DOHH2 (cell line): ENCODE measurements at regions not wholly inside any gene's neighbourhood (a gene's known extent, or its start where the extent isn't known, plus 50 kb on each side); places are given as distances from the start of the nearest gene placed in this dataset.

Experiments used
- H3F3A ChIP-seq: fragments of 200-600 bp; sonication (generic), shearing (Covaris generic); 2 replicates; pipeline ENCODE4 v1.6.0; 2016; ENCODE audit warnings: antibody characterized with exemption, mild to moderate bottlenecking; ENCODE audit not compliant: control insufficient read depth, insufficient read depth
- H3K27ac ChIP-seq: fragments of 200-600 bp; sonication (generic); 2 replicates; pipeline ENCODE4 v1.5.1; 2014; ENCODE audit warnings: low read depth, mild to moderate bottlenecking, low read length, moderate library complexity
- H3K27me3 ChIP-seq: fragments of 200-600 bp; sonication (generic); 2 replicates; pipeline ENCODE4 v1.6.1; 2014; ENCODE audit warnings: mild to moderate bottlenecking, low read length, mixed read lengths; ENCODE audit not compliant: control insufficient read depth
- H3K36me3 ChIP-seq: fragments of 200-600 bp; sonication (generic); 2 replicates; pipeline ENCODE4 v1.6.1; 2014; ENCODE audit warnings: mild to moderate bottlenecking, low read length, moderate library complexity, mixed read lengths; ENCODE audit not compliant: control insufficient read depth
- H3K4me1 ChIP-seq: fragments of 200-600 bp; sonication (generic); 2 replicates; pipeline ENCODE4 v1.6.1; 2014; ENCODE audit warnings: mild to moderate bottlenecking, low read length, mixed read lengths; ENCODE audit not compliant: control insufficient read depth
- H3K4me2 ChIP-seq: fragments of 200-600 bp; sonication (generic); 2 replicates; pipeline ENCODE4 v1.6.0; 2014; ENCODE audit warnings: mild to moderate bottlenecking, low read length, moderate library complexity
- H3K4me3 ChIP-seq: fragments of 200-600 bp; sonication (generic); 2 replicates; pipeline ENCODE4 v1.5.1; 2014; ENCODE audit warnings: mild to moderate bottlenecking, low read length, mixed read lengths
- H3K79me2 ChIP-seq: fragments of 200-600 bp; sonication (generic); 2 replicates; pipeline ENCODE4 v1.6.1; 2014; ENCODE audit warnings: mild to moderate bottlenecking, low read length, mixed read lengths; ENCODE audit not compliant: control insufficient read depth
- H3K9me2 ChIP-seq: fragments of 200-600 bp; sonication (generic); replicated peaks from 2 replicates; pipeline ENCODE4 v1.6.1; 2014; ENCODE audit warnings: mild to moderate bottlenecking, low read length, mixed read lengths; ENCODE audit not compliant: control insufficient read depth
- H3K9me3 ChIP-seq: fragments of 200-600 bp; sonication (generic); 2 replicates; pipeline ENCODE4 v1.6.1; 2014; ENCODE audit warnings: antibody characterized with exemption, low read length, mixed read lengths; ENCODE audit not compliant: control insufficient read depth, insufficient read depth
- H4K20me1 ChIP-seq: fragments of 200-600 bp; sonication (generic); 2 replicates; pipeline ENCODE4 v1.6.0; 2014; ENCODE audit warnings: low read depth, mild to moderate bottlenecking, antibody characterized with exemption, low read length, moderate library complexity; ENCODE audit not compliant: control insufficient read depth, insufficient read depth
- EZH2phosphoT487 ChIP-seq: fragments of 200-600 bp; sonication (generic); IDR thresholded peaks from 2 replicates; pipeline ENCODE4 v1.6.1; 2017; ENCODE audit warnings: borderline replicate concordance, mild to moderate bottlenecking, antibody characterized with exemption, low read length, moderate library complexity, mixed read lengths
- TF ChIP-seq, protein P1 (sequence below): fragments of 200-600 bp; sonication (generic); IDR thresholded peaks from one replicate; pipeline ENCODE4 v1.5.1; 2014; ENCODE audit warnings: antibody characterized with exemption, mild to moderate bottlenecking, low read depth, low read length; ENCODE audit not compliant: poor library complexity, severe bottlenecking

GRCh38 chr2:147554521-147555107, 290.2 kb upstream of the ACVR2A start:
- H3K27ac ChIP-seq: no peak overlapping the region
- no peaks in the 10 kb centered on the region for H3K9me3 ChIP-seq
- no peaks in the 10 kb centered on the region for H3K36me3 ChIP-seq
- H3K4me1 ChIP-seq: no peaks in the 10 kb centered on the region
- H3K27me3 ChIP-seq: no peaks in the 10 kb centered on the region
- no peaks in the 10 kb centered on the region for H3K9me2 ChIP-seq
- H3F3A ChIP-seq: no peaks in the 10 kb centered on the region
- H3K79me2 ChIP-seq: no peaks in the 10 kb centered on the region
- no peaks in the 10 kb centered on the region for H4K20me1 ChIP-seq
- no peak overlapping the region for H3K4me3 ChIP-seq
- no peak for TF ChIP-seq EZH2phosphoT487
- TF ChIP-seq, protein P1, sequence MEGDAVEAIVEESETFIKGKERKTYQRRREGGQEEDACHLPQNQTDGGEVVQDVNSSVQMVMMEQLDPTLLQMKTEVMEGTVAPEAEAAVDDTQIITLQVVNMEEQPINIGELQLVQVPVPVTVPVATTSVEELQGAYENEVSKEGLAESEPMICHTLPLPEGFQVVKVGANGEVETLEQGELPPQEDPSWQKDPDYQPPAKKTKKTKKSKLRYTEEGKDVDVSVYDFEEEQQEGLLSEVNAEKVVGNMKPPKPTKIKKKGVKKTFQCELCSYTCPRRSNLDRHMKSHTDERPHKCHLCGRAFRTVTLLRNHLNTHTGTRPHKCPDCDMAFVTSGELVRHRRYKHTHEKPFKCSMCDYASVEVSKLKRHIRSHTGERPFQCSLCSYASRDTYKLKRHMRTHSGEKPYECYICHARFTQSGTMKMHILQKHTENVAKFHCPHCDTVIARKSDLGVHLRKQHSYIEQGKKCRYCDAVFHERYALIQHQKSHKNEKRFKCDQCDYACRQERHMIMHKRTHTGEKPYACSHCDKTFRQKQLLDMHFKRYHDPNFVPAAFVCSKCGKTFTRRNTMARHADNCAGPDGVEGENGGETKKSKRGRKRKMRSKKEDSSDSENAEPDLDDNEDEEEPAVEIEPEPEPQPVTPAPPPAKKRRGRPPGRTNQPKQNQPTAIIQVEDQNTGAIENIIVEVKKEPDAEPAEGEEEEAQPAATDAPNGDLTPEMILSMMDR: no peak
- no peak overlapping the region for H3K4me2 ChIP-seq

GRCh38 chr2:147553775-147554271, 291.0 kb upstream of the ACVR2A start:
- Histone ChIP-seq H3K4me1 (no peaks in the 10 kb centered on the region), H3K9me2 (no peaks in the 10 kb centered on the region), H4K20me1 (no peaks in the 10 kb centered on the region), H3K27ac (no peak overlapping the region), H3K4me2 (no peak overlapping the region), H3K4me3 (no peak overlapping the region), H3K9me3 (no peaks in the 10 kb centered on the region), H3K79me2 (no peaks in the 10 kb centered on the region), H3F3A (no peaks in the 10 kb centered on the region), H3K27me3 (no peaks in the 10 kb centered on the region), H3K36me3 (no peaks in the 10 kb centered on the region)
- TF ChIP-seq, protein P1: no peak
- TF ChIP-seq EZH2phosphoT487: no peak

- H3K79me2 ChIP-seq: no peaks in the 10 kb centered on the region
- no peak overlapping the region for H3K4me2 ChIP-seq
- no peak overlapping the region for H3K27ac ChIP-seq
- H3K36me3 ChIP-seq: no peaks in the 10 kb centered on the region
- no peaks in the 10 kb centered on the region for H3K9me2 ChIP-seq
- H3F3A ChIP-seq: no peaks in the 10 kb centered on the region
- H3K4me3 ChIP-seq: no peak overlapping the region
- no peaks in the 10 kb centered on the region for H3K4me1 ChIP-seq
- no peaks in the 10 kb centered on the region for H3K27me3 ChIP-seq
- H4K20me1 ChIP-seq: no peaks in the 10 kb centered on the region
- H3K9me3 ChIP-seq: no peaks in the 10 kb centered on the region
- TF ChIP-seq EZH2phosphoT487: no peak
- TF ChIP-seq, protein P1: no peak
Measured at GRCh38 chr2:147550995-147551731, 293.7 kb upstream of the ACVR2A start.
